Left cardiac atrium (tissue), 4 donors: ENCODE measurements at regions not wholly inside any gene's neighbourhood (a gene's known extent, or its start where the extent isn't known, plus 50 kb on each side); places are given as distances from the start of the nearest gene placed in this dataset.
"Not testable (repeated sequence)": the region's sequence is repeated elsewhere in the genome, so short reads cannot be mapped to it uniquely, and the experiment has no call there.

ENCODE experiments used
- ATAC-seq, 2 donors: fragments of 200-7000 bp; cut with Tn5 transposase; one replicate each; pipeline ENCODE4 v1.9.1; 2020; ENCODE audit warnings: mild to moderate bottlenecking in 2 of 2, moderate library complexity in 2 of 2
- DNase-seq: peaks from one replicate; pipeline ENCODE4 v3.0.0-alpha.2; 2020
- intact Hi-C, 2 donors: fragments of 100-400 bp; cut with DNase I; formaldehyde crosslinking; loops; one replicate each; pipeline versions ENCODE4 v1.14.1 to v1.15.1; 2022 to 2023
- donor health status: DM: no; HTN: yes; CAD: no.
- donor health status: DM: no; HTN: yes; CAD: no; lungs with severe emphysema.
- donor health status: DM: yes; HTN: yes; CAD: no.
- donor health status: Dilated cardiomyopathy.

DNA sequence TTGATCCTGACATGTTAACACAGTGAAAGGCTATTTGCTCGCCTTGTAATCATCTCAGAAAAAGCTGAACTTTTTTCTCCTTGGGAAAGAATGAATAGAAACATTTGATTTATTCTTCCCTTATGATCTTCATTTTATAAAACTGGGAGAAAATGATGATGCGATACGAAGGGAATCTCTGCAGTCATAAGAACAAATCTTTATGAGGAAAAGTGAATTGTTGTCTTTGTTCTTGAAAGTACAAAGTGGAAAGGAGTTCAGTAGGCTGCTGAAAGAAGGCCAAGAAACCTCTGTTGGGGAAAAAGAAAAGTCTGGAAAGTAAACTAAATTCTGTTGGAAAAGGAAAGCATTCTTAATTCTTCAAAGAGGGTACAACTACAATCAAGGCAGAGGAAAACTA lies 248.8 kb downstream of the NSUN3 start:
- intact Hi-C loops: no loop called here
- DNase-seq (no peak), ATAC-seq (no peak)

DNA sequence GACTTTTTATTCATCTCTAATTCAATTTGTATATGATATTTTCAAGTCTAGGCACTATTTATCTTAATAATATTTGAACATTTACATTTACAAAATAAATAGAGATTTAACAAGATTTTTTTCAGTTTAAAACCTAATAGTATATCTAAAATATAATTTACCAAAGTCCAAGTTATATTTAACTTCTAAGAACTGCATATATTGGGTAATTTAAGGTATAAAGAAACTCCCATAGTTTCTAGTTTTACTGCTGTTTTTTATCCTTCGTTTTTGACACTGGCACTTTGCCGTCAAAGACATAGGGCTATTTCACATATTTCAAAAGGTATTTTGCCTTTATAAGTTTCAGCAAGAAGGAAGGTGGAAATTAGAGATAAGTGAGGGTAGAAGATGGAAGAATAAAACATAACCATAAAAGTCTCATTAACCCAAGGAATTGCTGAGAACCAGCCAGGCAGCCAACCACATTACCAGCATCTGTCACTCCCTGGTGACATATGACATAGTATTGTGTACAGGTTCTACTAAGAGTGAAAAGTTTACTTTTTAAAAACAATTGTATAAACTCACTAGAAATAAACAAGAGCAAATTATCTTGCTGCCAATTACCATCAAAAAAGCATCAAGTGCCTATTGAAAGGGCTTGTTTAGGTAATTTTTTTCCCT lies 251.5 kb downstream of the NSUN3 start:
- ATAC-seq: no peak
- DNase-seq: no peak
- intact Hi-C loops: no loop called here

DNA sequence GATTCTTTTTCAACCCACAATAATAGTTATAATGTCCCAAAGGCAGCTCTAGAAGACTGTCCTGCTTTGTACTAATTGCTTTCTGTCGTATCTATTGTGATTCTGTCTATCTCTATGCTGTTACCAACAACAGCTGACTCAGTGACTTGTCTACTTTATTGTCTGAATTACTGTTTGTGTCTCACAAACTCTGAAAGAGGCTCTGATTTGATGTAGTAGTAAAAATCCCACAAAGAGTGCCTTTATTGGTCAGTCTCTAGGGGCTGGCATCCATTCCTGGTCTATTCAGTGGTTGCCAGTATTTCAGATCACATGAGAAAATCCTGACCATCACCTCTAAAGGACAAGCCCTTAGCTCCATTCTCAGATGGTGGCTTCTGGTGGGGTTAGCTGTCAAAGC lies 254.2 kb downstream of the NSUN3 start:
- DNase-seq: no peak
- no peak for ATAC-seq
- intact Hi-C loops: no loop called here

- ATAC-seq (no peak), DNase-seq (no peak)
- intact Hi-C loops: no loop called here
Observed at GRCh38 chr3:94323596-94323995, 260.7 kb downstream of the NSUN3 start.

- DNase-seq (no peak), ATAC-seq (no peak)
- intact Hi-C loops: no loop called here
Observed at GRCh38 chr3:94331831-94332230, 269.0 kb downstream of the NSUN3 start.

GRCh38 chr3:94336046-94336753 lies 273.3 kb downstream of the NSUN3 start:
- peak; percentile 56 to 76 for ATAC-seq
- no peak for DNase-seq
- intact Hi-C loops: no loop called here

DNA sequence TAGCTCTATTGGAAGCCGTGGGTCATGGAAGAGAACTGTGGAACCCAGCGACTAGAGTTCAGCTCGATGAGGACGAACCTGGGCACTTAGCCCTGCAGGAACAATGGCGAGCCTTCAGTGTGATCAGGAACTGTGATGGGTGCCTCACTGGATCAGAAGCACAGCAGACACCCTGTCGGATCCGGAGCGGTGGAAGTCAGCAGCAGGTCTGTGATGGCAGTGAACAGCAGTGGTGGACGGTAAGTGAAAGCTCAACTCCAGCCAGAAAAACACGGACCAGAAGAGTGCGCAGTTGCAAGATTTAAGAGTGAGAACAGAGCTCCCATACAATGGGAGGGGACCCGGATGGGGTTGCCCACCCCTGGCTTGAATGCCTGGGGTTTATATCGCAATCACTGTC lies 282.2 kb downstream of the NSUN3 start:
- no peak for ATAC-seq
- no peak for DNase-seq
- intact Hi-C loops: no loop called here

DNA sequence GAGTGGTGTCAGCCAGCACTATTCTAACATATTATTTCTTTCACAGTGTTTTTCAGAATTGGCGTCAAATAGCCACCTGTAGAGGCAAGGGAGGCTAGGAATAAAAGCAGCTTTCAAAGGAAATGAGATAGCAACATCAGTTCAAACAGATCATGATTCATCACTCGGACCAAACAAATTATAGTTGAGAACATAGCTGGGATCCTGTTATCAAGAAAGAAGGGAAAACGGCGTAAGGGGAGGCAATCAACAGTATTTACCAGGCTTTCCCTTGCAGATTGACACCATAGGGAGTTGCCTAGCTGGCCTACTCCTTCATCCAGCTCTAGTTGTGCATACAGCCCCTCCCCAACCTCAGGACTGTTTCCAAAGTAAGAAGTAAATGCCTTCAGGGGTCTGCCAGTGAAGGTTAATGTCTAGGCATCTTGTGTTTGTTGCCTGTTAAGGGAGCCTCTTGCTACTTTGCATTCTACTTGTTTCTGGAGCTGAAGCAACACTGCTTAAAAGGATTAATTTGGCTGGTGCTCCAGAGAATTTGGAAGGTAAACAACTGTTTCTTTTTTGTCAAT lies 286.5 kb downstream of the NSUN3 start:
- ATAC-seq: peak in 1 of 2 donors; percentile 15
- DNase-seq: no peak
- intact Hi-C loops: no loop called here

DNA sequence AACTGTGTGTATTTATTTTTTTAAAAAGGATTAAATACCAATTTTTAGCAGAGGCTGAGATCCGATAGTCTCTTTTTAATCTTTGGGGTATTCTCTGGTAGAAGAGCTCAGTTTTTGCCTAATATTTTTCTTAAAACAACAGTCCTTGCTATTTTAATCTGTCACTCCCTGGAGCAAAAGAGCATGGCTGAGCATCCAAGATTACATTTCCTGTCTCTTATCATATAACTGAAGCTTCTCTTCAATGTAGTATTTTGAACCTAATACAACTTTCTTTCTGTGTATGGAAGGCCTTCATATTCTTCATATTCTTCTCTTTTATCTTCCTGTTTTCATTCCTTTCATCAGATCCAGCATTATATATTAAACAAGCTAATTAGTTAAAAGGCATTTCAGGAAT lies 293.7 kb downstream of the NSUN3 start:
- intact Hi-C loops: no loop called here
- DNase-seq: no peak
- ATAC-seq: no peak

DNA sequence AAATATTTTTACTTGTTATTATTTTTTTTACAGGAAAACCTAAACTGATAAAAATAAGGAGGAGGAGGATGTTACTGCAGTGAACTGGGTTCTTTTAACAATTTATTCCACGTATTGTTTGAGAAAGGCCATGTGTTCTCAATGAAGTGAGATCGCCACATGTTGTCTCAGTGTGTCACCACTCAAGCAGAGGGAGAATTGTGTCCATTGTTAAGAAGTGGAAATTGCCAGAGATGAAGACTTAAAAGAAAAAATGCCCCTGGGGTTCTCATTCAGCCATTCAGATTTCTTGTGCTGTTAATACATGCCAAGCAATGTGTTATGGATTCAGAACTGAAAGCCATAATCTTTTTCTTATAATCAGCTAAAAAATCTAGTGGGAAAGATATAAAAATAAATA lies 297.1 kb downstream of the NSUN3 start:
- DNase-seq (no peak), ATAC-seq (no peak)
- intact Hi-C loops: no loop called here

DNA sequence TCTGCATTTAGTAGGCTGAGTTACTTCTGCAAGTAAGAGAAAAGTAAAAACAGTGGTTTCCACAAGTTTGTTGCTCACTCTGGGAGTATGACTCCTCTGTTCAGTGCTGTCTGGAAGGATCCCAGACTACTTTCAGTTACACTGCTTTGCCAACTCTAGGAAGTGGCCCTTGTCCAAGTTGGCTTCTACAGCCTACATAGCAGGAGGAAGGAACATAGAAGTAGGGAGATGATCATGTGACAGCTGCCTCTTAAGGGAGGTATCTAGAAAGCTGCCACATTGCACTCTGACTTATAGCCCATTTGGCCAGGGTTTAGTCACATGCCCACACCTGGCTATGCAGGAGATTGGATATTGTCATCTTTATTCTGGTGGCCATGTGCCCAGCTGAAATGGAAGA lies 298.1 kb downstream of the NSUN3 start:
- intact Hi-C loops: no loop called here
- peak; percentile 93 to 97 for ATAC-seq
- DNase-seq: peak; percentile 55

DNA sequence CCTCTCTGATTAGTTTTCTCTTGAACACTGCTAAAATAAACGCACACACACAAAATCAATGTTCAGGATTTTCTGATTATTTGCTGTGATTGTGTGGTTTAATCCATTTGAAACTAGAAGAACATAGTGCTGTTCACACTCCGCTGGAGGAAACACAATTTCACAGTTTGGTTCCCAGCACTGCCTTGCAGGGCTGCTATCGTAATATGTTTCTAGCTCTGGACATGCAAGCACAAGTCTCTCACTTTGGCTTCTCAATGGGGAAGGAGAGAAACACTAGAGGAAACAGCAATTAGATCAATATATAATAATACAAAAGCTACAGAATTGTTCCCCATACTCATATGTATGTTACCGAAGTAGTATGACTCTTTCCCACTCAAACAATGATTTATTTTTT lies 299.5 kb downstream of the NSUN3 start:
- DNase-seq: no peak
- no peak for ATAC-seq

DNA sequence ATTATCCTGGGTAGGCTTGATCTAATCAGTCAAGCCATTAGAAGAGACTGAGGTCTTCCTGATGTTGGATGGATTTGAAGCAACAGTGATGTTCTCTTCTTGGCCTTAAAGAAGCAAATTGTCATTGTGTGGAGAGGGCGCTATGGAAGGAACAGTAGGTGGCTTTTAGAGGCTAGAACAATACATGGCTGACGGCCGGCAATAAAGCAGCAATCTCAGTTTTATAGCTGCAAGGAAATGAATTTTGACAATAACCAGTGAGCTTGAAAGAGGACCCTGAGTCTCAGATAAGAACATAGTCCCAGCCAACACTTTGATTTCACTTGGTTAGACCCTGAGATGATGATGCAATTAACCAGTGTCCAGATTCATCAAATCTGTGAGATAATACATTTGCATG lies 302.1 kb downstream of the NSUN3 start:
- ATAC-seq: no peak
- intact Hi-C loops: no loop called here

More for the DNA sequence above, 299.5 kb downstream of the NSUN3 start:
- intact Hi-C loops: no loop called here

DNA sequence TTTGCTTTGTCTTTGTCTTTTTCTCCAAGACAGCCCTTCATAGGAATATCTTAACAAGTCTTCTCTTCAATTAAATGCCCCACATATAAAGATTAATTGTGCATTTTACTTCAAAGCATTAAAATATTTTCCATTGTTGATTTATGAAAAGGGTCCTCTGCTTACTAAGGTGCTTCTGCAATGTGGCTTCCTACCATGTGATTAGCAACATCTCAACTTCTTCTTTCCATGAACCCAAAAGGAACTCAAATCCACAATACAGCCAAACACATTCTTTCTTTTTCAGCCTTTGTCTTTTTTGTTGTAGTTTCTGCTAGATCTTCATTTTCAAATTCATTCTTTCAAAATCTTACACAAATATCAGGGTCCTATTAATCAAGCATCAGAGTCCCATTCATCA lies 309.2 kb downstream of the NSUN3 start:
- DNase-seq: no peak
- ATAC-seq: no peak
- intact Hi-C loops: no loop called here

More for the DNA sequence above, 302.1 kb downstream of the NSUN3 start:
- DNase-seq: no peak

- no peak for ATAC-seq
- no peak for DNase-seq
- intact Hi-C loops: no loop called here
Observed at GRCh38 chr3:94373456-94373855, 310.6 kb downstream of the NSUN3 start.

- DNase-seq (no peak), ATAC-seq (no peak)
- intact Hi-C loops: no loop called here
Observed at GRCh38 chr3:94374439-94375161, 311.7 kb downstream of the NSUN3 start.

DNA sequence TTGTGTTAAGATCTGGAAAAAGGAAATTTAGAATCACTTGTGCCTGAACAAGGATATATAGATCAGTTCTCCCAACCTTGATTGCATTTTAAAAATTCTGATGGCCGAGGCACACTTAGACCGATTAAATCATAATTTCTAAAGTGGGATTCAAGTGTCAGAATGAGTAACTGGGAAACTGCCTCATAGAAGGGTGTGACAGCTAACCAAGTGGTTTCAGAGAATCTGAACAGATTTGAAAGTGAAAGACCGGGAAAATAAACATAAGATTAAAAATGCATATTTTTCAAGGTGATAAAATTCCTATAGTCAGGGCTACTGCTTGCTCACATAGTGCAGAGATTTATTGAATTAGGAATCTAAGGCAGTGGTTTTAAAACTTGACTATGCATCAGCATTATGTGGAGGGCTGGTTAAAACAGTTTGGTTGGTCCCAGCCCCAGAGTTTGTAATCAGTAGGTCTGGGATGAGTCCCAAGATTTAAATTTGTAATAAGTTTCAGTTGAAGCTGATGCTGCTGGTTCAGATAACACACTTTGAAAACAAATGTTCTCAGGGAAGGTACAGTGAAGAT lies 314.3 kb downstream of the NSUN3 start:
- intact Hi-C loops, ATAC-seq, DNase-seq: not testable (repeated sequence)

DNA sequence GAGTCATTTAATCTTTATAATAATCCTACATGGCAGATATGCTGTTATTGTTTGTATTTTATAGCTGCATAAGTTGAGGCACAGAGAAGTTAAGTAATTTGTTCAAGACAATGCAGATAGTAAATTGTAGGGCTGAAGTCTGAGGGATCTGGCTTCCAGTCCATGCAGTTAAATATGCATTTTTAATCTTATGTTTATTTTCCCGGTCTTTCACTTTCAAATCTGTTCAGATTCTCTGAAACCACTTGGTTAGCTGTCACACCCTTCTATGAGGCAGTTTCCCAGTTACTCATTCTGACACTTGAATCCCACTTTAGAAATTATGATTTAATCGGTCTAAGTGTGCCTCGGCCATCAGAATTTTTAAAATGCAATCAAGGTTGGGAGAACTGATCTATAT lies 315.0 kb downstream of the NSUN3 start:
- ATAC-seq, DNase-seq, intact Hi-C loops: not testable (repeated sequence)

DNA sequence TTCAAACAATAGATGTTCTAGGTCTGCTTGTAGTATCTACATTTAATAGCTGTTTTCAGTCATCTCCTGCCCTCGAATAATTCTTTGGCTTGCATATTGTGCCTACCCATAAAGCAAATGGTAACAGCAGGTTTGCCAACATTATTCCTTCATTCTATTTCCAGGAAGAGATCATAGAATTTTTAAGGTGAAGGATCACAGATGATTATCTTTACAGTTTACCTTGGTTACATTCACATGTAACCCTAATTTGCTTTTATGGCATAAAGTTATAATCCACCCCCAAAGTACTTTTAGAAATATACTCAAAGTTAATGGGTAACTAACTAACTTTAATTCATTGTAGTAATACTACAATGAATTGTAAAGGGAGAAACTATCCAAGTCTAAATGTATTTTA lies 315.5 kb downstream of the NSUN3 start:
- ATAC-seq (no peak), DNase-seq (no peak)
- intact Hi-C loops: no loop called here

DNA sequence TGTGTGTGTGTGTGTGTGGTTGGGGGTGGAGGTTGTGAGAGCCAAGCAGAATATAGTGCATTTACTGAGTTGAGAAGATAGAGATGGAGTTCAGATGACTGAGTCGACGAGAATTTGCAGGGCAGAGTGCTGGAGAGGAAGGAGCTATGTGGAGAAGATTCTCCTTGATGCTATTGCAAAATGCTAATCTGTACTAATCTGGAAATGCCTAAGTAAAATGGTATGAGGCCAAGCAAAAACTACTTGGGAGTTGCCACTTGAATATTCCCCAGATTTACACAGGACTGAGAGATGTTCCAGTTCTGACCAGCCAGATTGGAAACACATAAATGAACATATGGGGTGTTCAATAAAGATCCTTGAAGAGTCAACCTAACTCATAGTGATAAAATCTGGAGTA lies 316.4 kb downstream of the NSUN3 start:
- no peak for ATAC-seq
- no peak for DNase-seq
- intact Hi-C loops: no loop called here
